BE2C (cell line): ENCODE measurements at regions not wholly inside any gene's neighbourhood (a gene's known extent, or its start where the extent isn't known, plus 50 kb on each side); places are given as distances from the start of the nearest gene placed in this dataset.

Experiments used
- DNase-seq: peaks from one replicate; pipeline ENCODE4 v3.0.0-alpha.2; 2020
- H3K27me3 ChIP-seq: fragments of 250-450 bp; sonication (Bioruptor Pico); 2 replicates; pipeline ENCODE4 v1.5.1; 2020; ENCODE audit warnings: mild to moderate bottlenecking
- H3K36me3 ChIP-seq: fragments of 250-450 bp; sonication (Bioruptor Pico); 2 replicates; pipeline ENCODE4 v1.5.1; 2020; ENCODE audit warnings: mild to moderate bottlenecking
- H3K4me1 ChIP-seq: fragments of 250-450 bp; sonication (Bioruptor Pico); 2 replicates; pipeline ENCODE4 v1.5.1; 2020
- H3K4me3 ChIP-seq: 2 replicates; pipeline ENCODE4 v1.5.1; 2011; ENCODE audit warnings: low read depth, low read length
- H3K9me3 ChIP-seq: fragments of 250-450 bp; sonication (Bioruptor Pico); 2 replicates; pipeline ENCODE4 v1.5.1; 2020
- TF ChIP-seq, protein P1 (sequence below): IDR thresholded peaks from 2 replicates; pipeline ENCODE4 v1.5.1; 2012; ENCODE audit warnings: mild to moderate bottlenecking, low read depth, low read length

DNA sequence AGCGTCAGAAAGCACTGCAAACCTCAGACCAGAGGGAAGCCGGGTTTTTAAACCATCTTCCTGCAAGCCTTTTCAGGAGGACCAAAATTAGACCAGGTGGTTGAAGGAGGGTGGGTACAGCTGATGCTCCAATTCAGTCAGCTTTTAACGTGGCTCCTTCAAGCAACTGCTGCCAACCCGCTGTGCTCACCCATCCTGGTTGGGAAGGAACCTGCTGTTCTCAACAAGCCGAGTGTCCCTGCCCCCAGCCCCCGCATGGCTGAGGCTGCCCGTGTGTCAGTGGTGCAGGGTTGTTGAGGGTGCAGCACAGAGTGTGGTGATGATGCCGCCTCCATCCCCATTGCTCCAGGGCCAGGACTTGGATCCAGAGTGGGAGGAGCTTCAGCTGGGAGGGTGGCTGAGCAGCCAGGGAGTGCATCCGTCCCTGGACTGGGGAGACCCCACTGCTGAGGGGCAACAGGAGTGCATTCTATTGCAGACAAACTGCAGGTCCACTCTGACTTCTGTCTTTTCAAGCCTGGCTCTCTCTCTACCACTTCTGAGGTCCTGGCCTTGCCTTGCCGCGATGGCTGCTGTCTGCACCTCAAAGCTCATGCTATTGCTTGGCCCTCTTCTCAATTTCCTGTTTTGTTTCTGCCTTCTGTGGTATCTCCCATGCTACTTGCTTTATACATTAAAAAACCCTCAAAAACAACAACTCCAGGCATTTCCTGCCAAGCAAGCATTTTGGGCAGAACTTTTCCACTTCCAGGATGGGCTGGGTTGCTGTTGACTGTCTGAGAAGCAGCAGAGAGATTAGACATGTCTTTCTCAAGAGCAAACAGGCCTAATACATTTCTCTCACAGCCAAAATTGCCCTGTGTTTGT lies 134.7 kb downstream of the DNAJB6 start:
- no peaks in the 10 kb centered on the region for H3K36me3 ChIP-seq
- TF ChIP-seq, protein P1, sequence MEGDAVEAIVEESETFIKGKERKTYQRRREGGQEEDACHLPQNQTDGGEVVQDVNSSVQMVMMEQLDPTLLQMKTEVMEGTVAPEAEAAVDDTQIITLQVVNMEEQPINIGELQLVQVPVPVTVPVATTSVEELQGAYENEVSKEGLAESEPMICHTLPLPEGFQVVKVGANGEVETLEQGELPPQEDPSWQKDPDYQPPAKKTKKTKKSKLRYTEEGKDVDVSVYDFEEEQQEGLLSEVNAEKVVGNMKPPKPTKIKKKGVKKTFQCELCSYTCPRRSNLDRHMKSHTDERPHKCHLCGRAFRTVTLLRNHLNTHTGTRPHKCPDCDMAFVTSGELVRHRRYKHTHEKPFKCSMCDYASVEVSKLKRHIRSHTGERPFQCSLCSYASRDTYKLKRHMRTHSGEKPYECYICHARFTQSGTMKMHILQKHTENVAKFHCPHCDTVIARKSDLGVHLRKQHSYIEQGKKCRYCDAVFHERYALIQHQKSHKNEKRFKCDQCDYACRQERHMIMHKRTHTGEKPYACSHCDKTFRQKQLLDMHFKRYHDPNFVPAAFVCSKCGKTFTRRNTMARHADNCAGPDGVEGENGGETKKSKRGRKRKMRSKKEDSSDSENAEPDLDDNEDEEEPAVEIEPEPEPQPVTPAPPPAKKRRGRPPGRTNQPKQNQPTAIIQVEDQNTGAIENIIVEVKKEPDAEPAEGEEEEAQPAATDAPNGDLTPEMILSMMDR = no peak
- DNase-seq = no peak
- H3K27me3 ChIP-seq = peaks cover 6% of the 10 kb centered on the region; the same call in 1 of the 2 replicates
- no peaks in the 10 kb centered on the region for H3K4me1 ChIP-seq
- H3K9me3 ChIP-seq = no peaks in the 10 kb centered on the region; the same call in 1 of the 2 replicates
- no peak overlapping the region for H3K4me3 ChIP-seq

DNA sequence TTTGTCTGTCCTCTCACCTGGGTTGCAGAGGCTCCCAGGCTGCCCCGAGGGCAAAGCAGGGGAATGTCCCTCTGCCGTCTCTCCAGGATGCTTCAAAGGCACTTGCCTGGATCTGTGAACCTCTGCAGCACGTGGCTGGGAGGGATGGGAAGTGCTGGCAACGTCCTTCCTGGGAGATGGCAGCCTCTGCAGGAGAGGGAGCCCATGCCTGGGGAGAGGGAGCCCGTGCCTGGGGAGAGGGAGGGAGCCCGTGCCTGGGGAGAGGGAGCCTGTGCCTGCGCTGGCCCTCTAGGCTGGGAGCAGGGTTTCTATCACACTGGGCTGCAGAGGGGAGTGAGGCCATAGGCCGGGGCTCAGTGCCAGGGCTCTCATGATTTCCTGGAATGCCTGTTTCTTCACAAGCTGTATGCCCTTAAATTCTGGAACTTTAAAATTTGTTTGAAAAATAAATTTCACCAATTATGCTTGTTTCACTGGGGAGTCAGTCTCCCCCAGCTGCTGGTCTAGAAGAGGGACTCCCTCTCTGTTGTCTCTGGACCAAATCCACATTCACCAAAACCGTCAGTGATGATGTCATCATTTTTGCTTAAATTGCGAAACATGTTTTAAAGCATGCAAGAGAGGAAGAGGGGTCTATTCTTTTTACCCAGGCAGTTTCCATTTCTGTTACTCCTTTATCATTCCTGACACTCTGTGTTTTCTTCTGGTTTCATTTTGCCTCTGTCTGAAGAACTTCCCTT lies 135.7 kb downstream of the DNAJB6 start:
- Histone ChIP-seq H3K4me1 (no peaks in the 10 kb centered on the region), H3K9me3 (no peaks in the 10 kb centered on the region; the same call in 1 of the 2 replicates), H3K36me3 (no peaks in the 10 kb centered on the region), H3K4me3 (no peak overlapping the region), H3K27me3 (no peaks in the 10 kb centered on the region; the same call in 1 of the 2 replicates)
- no peak for DNase-seq
- TF ChIP-seq, protein P1 = no peak

DNA sequence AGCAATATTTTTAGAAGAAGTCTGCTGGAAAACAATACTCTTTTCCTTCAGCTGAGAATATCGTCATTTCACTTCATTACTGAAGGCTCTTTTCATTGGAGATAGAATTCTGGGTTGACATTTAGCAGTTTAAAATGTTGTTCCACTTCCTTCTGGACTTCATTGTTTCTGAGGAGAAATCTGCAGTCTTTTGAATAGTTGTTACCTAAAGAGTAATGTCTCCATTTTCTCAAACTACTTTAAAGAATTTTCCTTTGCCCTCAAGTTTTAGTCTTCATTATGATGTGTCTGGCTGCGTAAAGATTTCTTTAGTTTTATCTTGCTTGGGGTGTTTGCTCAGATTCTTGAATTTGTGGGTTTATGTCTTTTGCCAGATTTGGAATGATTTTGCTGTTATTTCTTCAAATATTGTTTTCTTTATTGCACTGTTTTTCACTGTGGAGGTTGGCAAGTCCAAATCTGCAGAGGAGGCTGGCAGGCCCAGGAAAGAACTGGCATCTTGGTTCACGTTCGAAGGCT lies 136.3 kb downstream of the DNAJB6 start:
- Histone ChIP-seq H3K36me3 (no peaks in the 10 kb centered on the region), H3K27me3 (no peaks in the 10 kb centered on the region; the same call in 1 of the 2 replicates), H3K4me3 (no peak overlapping the region), H3K4me1 (no peaks in the 10 kb centered on the region), H3K9me3 (no peaks in the 10 kb centered on the region; the same call in 1 of the 2 replicates)
- TF ChIP-seq, protein P1 = no peak
- DNase-seq = no peak

DNA sequence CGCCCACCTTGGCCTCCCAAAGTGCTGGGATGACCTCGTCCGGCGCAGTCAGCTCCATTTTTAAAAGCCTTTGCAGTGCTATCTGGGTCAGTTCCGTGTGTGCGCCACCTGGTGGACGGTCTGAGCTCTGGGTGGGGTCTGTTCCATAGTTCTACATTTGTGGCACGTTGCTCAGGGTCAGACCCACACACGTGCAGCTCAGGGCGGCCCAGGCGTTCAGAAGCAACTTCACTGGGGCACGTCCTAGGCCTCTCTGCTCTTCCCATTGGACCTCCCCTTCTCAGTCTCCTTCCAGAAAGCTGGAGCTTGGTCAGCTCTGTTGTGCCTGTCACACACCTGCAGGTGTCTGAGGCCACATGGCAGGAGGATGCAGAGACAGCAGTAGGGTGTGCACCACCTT lies 137.9 kb downstream of the DNAJB6 start:
- Histone ChIP-seq H3K36me3 (no peaks in the 10 kb centered on the region), H3K4me3 (no peak overlapping the region), H3K4me1 (no peaks in the 10 kb centered on the region), H3K27me3 (no peaks in the 10 kb centered on the region; the same call in 1 of the 2 replicates), H3K9me3 (no peaks in the 10 kb centered on the region; the same call in 1 of the 2 replicates)
- TF ChIP-seq, protein P1 = peak; percentile 73
- DNase-seq = peak; percentile 72

DNA sequence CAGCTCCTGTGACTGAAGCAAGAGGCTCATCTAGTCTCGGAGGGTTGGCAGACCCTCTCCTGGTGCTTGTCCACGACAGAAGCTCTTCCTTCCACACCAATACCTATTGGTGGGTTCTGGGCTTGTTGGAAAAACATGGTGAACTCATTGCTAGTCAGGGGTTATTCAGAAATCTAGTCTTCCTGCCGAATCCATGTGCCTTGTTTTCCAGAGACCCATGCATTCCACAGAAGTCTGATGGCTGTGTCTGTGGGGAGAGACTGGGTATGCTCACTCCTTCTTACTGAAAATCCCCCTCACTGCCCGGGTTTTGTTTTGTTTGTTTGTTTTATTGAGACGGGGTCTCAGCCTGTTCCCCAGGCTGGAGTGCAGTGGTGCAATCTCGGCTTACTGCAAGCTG lies 138.3 kb downstream of the DNAJB6 start:
- Histone ChIP-seq H3K4me3 (no peak overlapping the region), H3K36me3 (no peaks in the 10 kb centered on the region), H3K9me3 (no peaks in the 10 kb centered on the region; the same call in 1 of the 2 replicates), H3K27me3 (no peaks in the 10 kb centered on the region; the same call in 1 of the 2 replicates), H3K4me1 (no peaks in the 10 kb centered on the region)
- DNase-seq = no peak
- TF ChIP-seq, protein P1 = no peak
